H1 (cell line): ENCODE measurements at regions not wholly inside any gene's neighbourhood (a gene's known extent, or its start where the extent isn't known, plus 50 kb on each side); places are given as distances from the start of the nearest gene placed in this dataset.
"Not testable (repeated sequence)": the region's sequence is repeated elsewhere in the genome, so short reads cannot be mapped to it uniquely, and the experiment has no call there.

ENCODE experiments used
- CTCF ChIA-PET: fragments of 300-600 bp; sonication (Branson Sonifier 250); formaldehyde crosslinking; loops from one replicate; lab custom pipeline; 2021; ENCODE audit not compliant: partially characterized antibody; lab: Charles Lee
- POLR2A ChIA-PET: fragments of 300-600 bp; sonication (Branson Sonifier 250); formaldehyde crosslinking; loops from one replicate; lab custom pipeline; 2021; ENCODE audit warnings: inconsistent platforms; ENCODE audit not compliant: partially characterized antibody; lab: Charles Lee
- DNase-seq, 2 experiments: peaks; one replicate each; pipeline versions ENCODE4 v3.0.0 to v3.0.0-alpha.2; 2010 to 2022; ENCODE audit warnings: low spot score in 2 of 2, low read depth in 1 of 2, mixed read lengths in 1 of 2
- FAIRE-seq: peaks from 2 replicates; lab custom pipeline; 2011; peaks lifted over from hg19 to GRCh38; lab: Jason Lieb, UNC
- H2AFZ ChIP-seq: 2 replicates; pipeline ENCODE4 v1.8.1; 2012; ENCODE audit warnings: low read length, inconsistent platforms
- H2AK5ac ChIP-seq: 2 replicates; pipeline ENCODE4 v1.6.1; 2013; ENCODE audit warnings: low read depth, low read length
- H2BK120ac ChIP-seq: replicated peaks from 2 replicates; pipeline ENCODE3; 2013; ENCODE audit warnings: low read depth, low read length, inconsistent platforms
- H2BK12ac ChIP-seq: 2 replicates; pipeline ENCODE4 v1.6.1; 2013; ENCODE audit warnings: low read depth, low read length
- H2BK15ac ChIP-seq: 2 replicates; pipeline ENCODE4 v1.6.1; 2013; ENCODE audit warnings: low read length
- H2BK20ac ChIP-seq: 2 replicates; pipeline ENCODE4 v1.6.1; 2013; ENCODE audit warnings: low read length
- H2BK5ac ChIP-seq: 2 replicates; pipeline ENCODE4 v1.6.1; 2013; ENCODE audit warnings: low read depth, low read length
- H3K14ac ChIP-seq: 2 replicates; pipeline ENCODE4 v1.6.1; 2013; ENCODE audit warnings: inconsistent platforms; ENCODE audit not compliant: insufficient read length
- H3K18ac ChIP-seq: 2 replicates; pipeline ENCODE4 v1.6.1; 2013; ENCODE audit warnings: low read length; ENCODE audit errors: extremely low read depth
- H3K23ac ChIP-seq: 2 replicates; pipeline ENCODE4 v1.6.1; 2013; ENCODE audit warnings: inconsistent platforms; ENCODE audit not compliant: insufficient read length
- H3K23me2 ChIP-seq: 2 replicates; pipeline ENCODE4 v1.6.1; 2013; ENCODE audit warnings: low read depth, low read length
- H3K27ac ChIP-seq: 2 replicates; pipeline ENCODE4 v1.6.1; 2011; ENCODE audit warnings: low read depth, low read length, inconsistent platforms
- H3K27me3 ChIP-seq, 4 experiments: replicated peaks in 1 of 4; 1 replicate in 1 of 4; 2 replicates in 3 of 4; pipeline versions ENCODE4 v1.6.1 to v1.8.1; 2011 to 2013; ENCODE audit warnings: low read length in 3 of 4, mild to moderate bottlenecking in 3 of 4, inconsistent platforms in 2 of 4, mixed read lengths in 2 of 4, moderate library complexity in 1 of 4; ENCODE audit not compliant: control insufficient read depth in 3 of 4, insufficient read depth in 3 of 4; ENCODE audit errors: extremely low read depth in 1 of 4
- H3K36me3 ChIP-seq, 4 experiments: 2 replicates each; pipeline versions ENCODE4 v1.6.1 to v1.8.1; 2011 to 2013; ENCODE audit warnings: mild to moderate bottlenecking in 4 of 4, low read length in 3 of 4, moderate library complexity in 2 of 4, control low read depth in 1 of 4, inconsistent platforms in 1 of 4; ENCODE audit not compliant: insufficient read depth in 4 of 4, control insufficient read depth in 2 of 4
- H3K4ac ChIP-seq: replicated peaks from 2 replicates; pipeline ENCODE3; 2013; ENCODE audit warnings: low read length, low read depth, mixed read lengths, inconsistent platforms; ENCODE audit not compliant: insufficient read length
- H3K4me1 ChIP-seq, 4 experiments: replicated peaks in 1 of 4; 1 replicate in 1 of 4; 2 replicates in 3 of 4; pipeline versions ENCODE4 v1.6.1 to v1.8.1; 2011 to 2013; ENCODE audit warnings: low read length in 3 of 4, inconsistent platforms in 2 of 4, mixed read lengths in 1 of 4; ENCODE audit not compliant: insufficient read depth in 4 of 4, control insufficient read depth in 3 of 4
- H3K4me2 ChIP-seq, 2 experiments: 2 replicates each; pipeline versions ENCODE4 v1.6.1 to v1.8.1; 2011 to 2013; ENCODE audit warnings: low read depth in 2 of 2, low read length in 2 of 2, control low read depth in 1 of 2, inconsistent platforms in 1 of 2, mild to moderate bottlenecking in 1 of 2; ENCODE audit not compliant: insufficient read depth in 1 of 2
- H3K4me3 ChIP-seq, 4 experiments: fragments of 200-600, 300-600 bp in 1 of 4; sonication (generic), shearing (Covaris generic), sonication (Bioruptor Twin) in 1 of 4; 2 replicates each; pipeline versions ENCODE4 v1.5.1 to v1.8.1; 2011 to 2016; ENCODE audit warnings: low read length in 4 of 4, low read depth in 3 of 4, control low read depth in 2 of 4, inconsistent platforms in 2 of 4, mild to moderate bottlenecking in 2 of 4, mixed read lengths in 1 of 4, moderate library complexity in 1 of 4; ENCODE audit not compliant: insufficient read depth in 2 of 4; ENCODE audit errors: extremely low read depth in 1 of 4
- H3K56ac ChIP-seq: replicated peaks from 2 replicates; pipeline ENCODE3; 2013; ENCODE audit warnings: low read depth, mild to moderate bottlenecking, mixed read lengths, low read length, inconsistent platforms; ENCODE audit not compliant: insufficient read length
- H3K79me1 ChIP-seq: 2 replicates; pipeline ENCODE4 v1.6.1; 2013; ENCODE audit warnings: low read depth, low read length, control low read depth
- H3K79me2 ChIP-seq, 2 experiments: 2 replicates each; pipeline versions ENCODE4 v1.6.1 to v1.8.1; 2012 to 2013; ENCODE audit warnings: low read length in 2 of 2, mild to moderate bottlenecking in 2 of 2, inconsistent platforms in 1 of 2; ENCODE audit not compliant: insufficient read depth in 2 of 2, control insufficient read depth in 1 of 2
- H3K9ac ChIP-seq, 4 experiments: replicated peaks in 1 of 4; 1 replicate in 1 of 4; 2 replicates in 3 of 4; pipeline versions ENCODE4 v1.6.1 to v1.8.1; 2011 to 2013; ENCODE audit warnings: low read depth in 3 of 4, low read length in 3 of 4, control low read depth in 2 of 4, mild to moderate bottlenecking in 2 of 4, moderate library complexity in 2 of 4, inconsistent platforms in 1 of 4; ENCODE audit errors: extremely low read depth in 1 of 4
- H3K9me3 ChIP-seq, 2 experiments: 2 replicates each; pipeline versions ENCODE4 v1.6.1 to v1.8.1; 2012 to 2013; ENCODE audit warnings: mild to moderate bottlenecking in 2 of 2, moderate library complexity in 2 of 2, control low read depth in 1 of 2, inconsistent platforms in 1 of 2, low read depth in 1 of 2, low read length in 1 of 2, mixed read lengths in 1 of 2; ENCODE audit not compliant: insufficient read depth in 2 of 2
- H4K20me1 ChIP-seq, 2 experiments: replicated peaks in 1 of 2; 2 replicates each; pipeline versions ENCODE3 to v1.8.1; 2011 to 2013; ENCODE audit warnings: inconsistent platforms in 2 of 2, low read length in 2 of 2, mild to moderate bottlenecking in 1 of 2; ENCODE audit not compliant: insufficient read depth in 2 of 2, control insufficient read depth in 1 of 2
- H4K5ac ChIP-seq: 2 replicates; pipeline ENCODE4 v1.6.1; 2013; ENCODE audit warnings: low read length, low read depth, mixed read lengths, inconsistent platforms; ENCODE audit not compliant: insufficient read length
- H4K8ac ChIP-seq: 2 replicates; pipeline ENCODE4 v1.8.0; 2013; ENCODE audit warnings: mild to moderate bottlenecking, moderate library complexity, low read length, inconsistent platforms; ENCODE audit not compliant: insufficient read depth; ENCODE audit errors: extremely low read depth
- H4K91ac ChIP-seq: replicated peaks from 2 replicates; pipeline ENCODE3; 2013; ENCODE audit warnings: low read length, mixed read lengths, inconsistent platforms; ENCODE audit not compliant: insufficient read length
- WGBS, 2 experiments: shearing (Covaris generic) in 1 of 2; methylation state at CpG; one replicate each; pipeline versions ENCODE4 v1.1.6 to v1.1.7; 2013 to 2015; ENCODE audit warnings: low lambda C conversion rate in 2 of 2, mixed read lengths in 2 of 2, inconsistent platforms in 1 of 2, low coverage in 1 of 2, missing lambda C conversion rate in 1 of 2; ENCODE audit not compliant: insufficient replicate concordance in 2 of 2, insufficient coverage in 1 of 2, insufficient read length in 1 of 2; ENCODE audit errors: extremely low coverage in 1 of 2, missing lambda C conversion rate in 1 of 2; 5-methylcytosine and 5-hydroxymethylcytosine counted together

- H2BK5ac ChIP-seq, H3K27me3 ChIP-seq, H4K91ac ChIP-seq, H2BK12ac ChIP-seq, H3K14ac ChIP-seq, H3K79me2 ChIP-seq, H3K18ac ChIP-seq, H2BK120ac ChIP-seq, DNase-seq, H3K4ac ChIP-seq, H4K8ac ChIP-seq, H3K23me2 ChIP-seq, H2AK5ac ChIP-seq, H2BK15ac ChIP-seq, H3K4me2 ChIP-seq, H3K56ac ChIP-seq, H2BK20ac ChIP-seq, H3K4me3 ChIP-seq, H3K9ac ChIP-seq, H3K27ac ChIP-seq, H2AFZ ChIP-seq, H3K36me3 ChIP-seq, H4K5ac ChIP-seq, H4K20me1 ChIP-seq, FAIRE-seq, H3K4me1 ChIP-seq, H3K79me1 ChIP-seq, POLR2A ChIA-PET, H3K23ac ChIP-seq, H3K9me3 ChIP-seq: not testable (repeated sequence)
- WGBS, 2 experiments, result 88% methylated on average over 3 of the region's 3 CpGs; no CpG with 5 or more reads in 1 of the 2 experiments
- CTCF ChIA-PET, result interaction anchor here (0.8 to 2.5 kb wide), 4 partner anchors 19 to 82 kb away, joined by 3 to 7 read pairs (median 4); no protein-coding TSS in a partner anchor
Observed at GRCh38 chr3:156068151-156068550, 52.2 kb upstream of the KCNAB1 start.
